HEK293 (cell line): ENCODE measurements at regions not wholly inside any gene's neighbourhood (a gene's known extent, or its start where the extent isn't known, plus 50 kb on each side); places are given as distances from the start of the nearest gene placed in this dataset.

Experiments
- CTCF ChIA-PET: fragments of 350-600 bp; formaldehyde crosslinking; extraction: SDS; loops from one replicate; lab custom pipeline; 2021; ENCODE audit warnings: antibody characterized with exemption; lab: Yijun Ruan, JAX
- POLR2A ChIA-PET: fragments of 300-600 bp; formaldehyde crosslinking; extraction: SDS; loops from one replicate; lab custom pipeline; 2020; ENCODE audit warnings: antibody characterized with exemption, inconsistent platforms; lab: Yijun Ruan, JAX
- H3K27ac ChIP-seq: fragments of 200-500 bp; sonication (Bioruptor generic); 2 replicates; pipeline ENCODE4 v1.5.1; 2014; ENCODE audit warnings: low read depth, low read length, control low read depth, inconsistent platforms; ENCODE audit errors: extremely low read depth
- H3K36me3 ChIP-seq, 2 experiments: fragments of 200-500 bp in 1 of 2; sonication (Bioruptor generic) in 1 of 2; 1 replicate in 1 of 2; 2 replicates in 1 of 2; pipeline ENCODE4 v1.5.1; 2014 to 2017; ENCODE audit warnings: inconsistent platforms in 2 of 2, low read length in 2 of 2; ENCODE audit not compliant: control insufficient read depth in 2 of 2, insufficient read depth in 1 of 2
- H3K4me1 ChIP-seq: fragments of 200-500 bp; sonication (Bioruptor generic); 2 replicates; pipeline ENCODE4 v1.5.1; 2014; ENCODE audit warnings: mild to moderate bottlenecking, low read length, inconsistent platforms; ENCODE audit not compliant: control insufficient read depth, insufficient read depth
- H3K4me3 ChIP-seq: 2 replicates; pipeline ENCODE4 v1.5.1; 2011; ENCODE audit warnings: low read depth, mild to moderate bottlenecking, control low read depth, low read length, moderate library complexity
- H3K9me3 ChIP-seq: fragments of 200-500 bp; sonication (Bioruptor generic); 2 replicates; pipeline ENCODE4 v1.5.1; 2014; ENCODE audit warnings: low read depth, low read length, inconsistent platforms; ENCODE audit not compliant: control insufficient read depth, insufficient read depth
- GLI4 ChIP-seq: fragments of 450-650 bp; formaldehyde crosslinking; IDR thresholded peaks from 2 replicates; pipeline ENCODE4 v1.5.1; 2016; ENCODE audit warnings: missing biosample characterization, missing genetic modification characterization
- GLIS1 ChIP-seq: fragments of 450-650 bp; formaldehyde crosslinking; IDR thresholded peaks from 2 replicates; pipeline ENCODE4 v1.5.1; 2016; ENCODE audit warnings: missing biosample characterization, missing genetic modification characterization
- HOXD13 ChIP-seq: sonication (generic); formaldehyde crosslinking; IDR thresholded peaks from 2 replicates; pipeline ENCODE4 v1.8.0; 2022; ENCODE audit warnings: missing genetic modification reagents, borderline replicate concordance
- SP3 ChIP-seq: fragments of 450-650 bp; formaldehyde crosslinking; IDR thresholded peaks from 2 replicates; pipeline ENCODE4 v1.5.1; 2016; ENCODE audit warnings: missing biosample characterization, missing genetic modification characterization
- SP7 ChIP-seq: fragments of 450-650 bp; formaldehyde crosslinking; IDR thresholded peaks from 2 replicates; pipeline ENCODE4 v1.5.1; 2016; ENCODE audit warnings: missing biosample characterization, missing genetic modification characterization
- YY2 ChIP-seq: fragments of 450-650 bp; formaldehyde crosslinking; IDR thresholded peaks from 2 replicates; pipeline ENCODE4 v1.5.1; 2016; ENCODE audit warnings: missing biosample characterization, missing genetic modification characterization
- ZNF10 ChIP-seq: fragments of 450-650 bp; formaldehyde crosslinking; IDR thresholded peaks from 2 replicates; pipeline ENCODE4 v1.5.1; 2017; ENCODE audit warnings: missing biosample characterization, missing genetic modification characterization
- ZNF121 ChIP-seq: fragments of 450-650 bp; formaldehyde crosslinking; IDR thresholded peaks from 2 replicates; pipeline ENCODE4 v1.5.1; 2016; ENCODE audit warnings: missing biosample characterization, missing genetic modification characterization
- ZNF138 ChIP-seq: fragments of 450-650 bp; formaldehyde crosslinking; IDR thresholded peaks from 2 replicates; pipeline ENCODE4 v1.5.1; 2016; ENCODE audit warnings: missing biosample characterization, missing genetic modification characterization, borderline replicate concordance
- ZNF19 ChIP-seq: fragments of 450-650 bp; formaldehyde crosslinking; IDR thresholded peaks from 2 replicates; pipeline ENCODE4; 2016; ENCODE audit warnings: missing biosample characterization, missing genetic modification characterization, low read depth
- ZNF266 ChIP-seq: fragments of 450-650 bp; formaldehyde crosslinking; IDR thresholded peaks from 2 replicates; pipeline ENCODE4 v1.5.1; 2016; ENCODE audit warnings: missing biosample characterization, missing genetic modification characterization, low read depth
- ZNF501 ChIP-seq: fragments of 450-650 bp; formaldehyde crosslinking; IDR thresholded peaks from 2 replicates; pipeline ENCODE4 v1.5.1; 2016; ENCODE audit warnings: missing biosample characterization, missing genetic modification characterization
- ZNF510 ChIP-seq: fragments of 450-650 bp; formaldehyde crosslinking; IDR thresholded peaks from 2 replicates; pipeline ENCODE4 v1.5.1; 2018; ENCODE audit warnings: mild to moderate bottlenecking, missing genetic modification characterization, missing biosample characterization; ENCODE audit not compliant: insufficient replicate concordance
- ZNF521 ChIP-seq: fragments of 450-650 bp; formaldehyde crosslinking; IDR thresholded peaks from 2 replicates; pipeline ENCODE4 v1.5.1; 2017; ENCODE audit warnings: missing biosample characterization, mild to moderate bottlenecking, missing genetic modification characterization
- ZNF561 ChIP-seq: fragments of 450-650 bp; IDR thresholded peaks from 2 replicates; pipeline ENCODE4 v1.5.1; 2018; ENCODE audit warnings: missing biosample characterization, missing genetic modification characterization, borderline replicate concordance
- ZNF600 ChIP-seq: fragments of 450-650 bp; formaldehyde crosslinking; IDR thresholded peaks from 2 replicates; pipeline ENCODE4 v1.5.1; 2016; ENCODE audit warnings: missing biosample characterization, missing genetic modification characterization
- ZNF623 ChIP-seq: fragments of 450-650 bp; formaldehyde crosslinking; IDR thresholded peaks from 2 replicates; pipeline ENCODE4 v1.5.1; 2016; ENCODE audit warnings: missing biosample characterization, missing genetic modification characterization
- ZNF776 ChIP-seq: fragments of 450-650 bp; formaldehyde crosslinking; IDR thresholded peaks from 2 replicates; pipeline ENCODE4 v1.5.0; 2017; ENCODE audit warnings: missing biosample characterization, missing genetic modification characterization, borderline replicate concordance
- ZNF837 ChIP-seq: fragments of 450-650 bp; formaldehyde crosslinking; IDR thresholded peaks from 2 replicates; pipeline ENCODE4 v1.5.1; 2016; ENCODE audit warnings: missing biosample characterization, missing genetic modification characterization
- TF ChIP-seq, protein P1 (sequence below): fragments of 450-650 bp; formaldehyde crosslinking; IDR thresholded peaks from 2 replicates; pipeline ENCODE4 v1.5.1; 2016; ENCODE audit warnings: missing biosample characterization, missing genetic modification characterization
- TF ChIP-seq, protein P2 (sequence below): fragments of 450-650 bp; formaldehyde crosslinking; conservative IDR thresholded peaks from 2 replicates; pipeline ENCODE4 v1.5.1; 2016; ENCODE audit warnings: low read depth, missing biosample characterization, missing genetic modification characterization
- TF ChIP-seq, protein P3 (sequence below): fragments of 450-650 bp; formaldehyde crosslinking; IDR thresholded peaks from 2 replicates; pipeline ENCODE4 v1.5.1; 2016; ENCODE audit warnings: missing biosample characterization, missing genetic modification characterization
- TF ChIP-seq, protein P4 (sequence below): fragments of 450-650 bp; IDR thresholded peaks from 2 replicates; pipeline ENCODE4 v1.5.1; 2018; ENCODE audit warnings: missing biosample characterization, missing genetic modification characterization

DNA sequence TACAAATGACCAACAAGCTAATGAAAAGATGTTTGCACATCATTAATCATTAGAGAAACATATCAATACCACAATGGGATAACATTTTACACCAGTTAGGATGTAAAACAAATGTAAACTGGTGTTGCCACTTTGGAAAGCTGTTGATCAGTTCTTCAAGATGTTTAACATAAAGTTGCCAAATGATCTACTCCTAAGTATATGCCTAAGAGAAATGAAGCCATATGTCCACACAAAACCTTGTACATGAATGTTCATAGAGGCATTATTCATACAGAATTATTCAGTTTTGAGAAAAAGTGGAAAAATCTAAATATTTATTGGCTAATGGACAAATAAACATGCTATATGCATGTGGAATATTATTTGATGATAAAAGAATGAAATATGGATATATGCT, 136.9 kb upstream of the KITLG start:
- H3K4me1 ChIP-seq, result no peaks in the 10 kb centered on the region
- ChIA-PET CTCF (interaction anchor here (0.6 to 0.8 kb wide), 2 partner anchors 276 to 1293 kb away, joined by 3 to 4 read pairs; no protein-coding TSS in a partner anchor), POLR2A (no interaction called here)
- no peaks in the 10 kb centered on the region for H3K9me3 ChIP-seq
- TF ChIP-seq GLI4 (tag by site-specific recombination), result no peak
- TF ChIP-seq SP3 (tag by site-specific recombination), result no peak
- TF ChIP-seq ZNF510, result no peak
- TF ChIP-seq, protein P1, sequence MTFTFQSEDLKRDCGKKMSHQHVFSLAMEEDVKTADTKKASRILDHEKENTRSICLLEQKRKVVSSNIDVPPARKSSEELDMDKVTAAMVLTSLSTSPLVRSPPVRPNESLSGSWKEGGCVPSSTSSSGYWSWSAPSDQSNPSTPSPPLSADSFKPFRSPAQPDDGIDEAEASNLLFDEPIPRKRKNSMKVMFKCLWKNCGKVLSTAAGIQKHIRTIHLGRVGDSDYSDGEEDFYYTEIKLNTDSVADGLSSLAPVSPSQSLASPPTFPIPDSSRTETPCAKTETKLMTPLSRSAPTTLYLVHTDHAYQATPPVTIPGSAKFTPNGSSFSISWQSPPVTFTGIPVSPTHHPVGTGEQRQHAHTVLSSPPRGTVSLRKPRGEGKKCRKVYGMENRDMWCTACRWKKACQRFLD (tag by site-specific recombination), result no peak
- TF ChIP-seq SP7, result no peak
- no peak for TF ChIP-seq ZNF623 (tag by site-specific recombination)
- TF ChIP-seq ZNF561 (tag by site-specific recombination), result no peak
- TF ChIP-seq ZNF266 (tag by site-specific recombination), result no peak
- TF ChIP-seq ZNF776, result no peak
- TF ChIP-seq ZNF501, result no peak
- TF ChIP-seq ZNF837, result no peak
- no peak for TF ChIP-seq GLIS1
- TF ChIP-seq, protein P2, sequence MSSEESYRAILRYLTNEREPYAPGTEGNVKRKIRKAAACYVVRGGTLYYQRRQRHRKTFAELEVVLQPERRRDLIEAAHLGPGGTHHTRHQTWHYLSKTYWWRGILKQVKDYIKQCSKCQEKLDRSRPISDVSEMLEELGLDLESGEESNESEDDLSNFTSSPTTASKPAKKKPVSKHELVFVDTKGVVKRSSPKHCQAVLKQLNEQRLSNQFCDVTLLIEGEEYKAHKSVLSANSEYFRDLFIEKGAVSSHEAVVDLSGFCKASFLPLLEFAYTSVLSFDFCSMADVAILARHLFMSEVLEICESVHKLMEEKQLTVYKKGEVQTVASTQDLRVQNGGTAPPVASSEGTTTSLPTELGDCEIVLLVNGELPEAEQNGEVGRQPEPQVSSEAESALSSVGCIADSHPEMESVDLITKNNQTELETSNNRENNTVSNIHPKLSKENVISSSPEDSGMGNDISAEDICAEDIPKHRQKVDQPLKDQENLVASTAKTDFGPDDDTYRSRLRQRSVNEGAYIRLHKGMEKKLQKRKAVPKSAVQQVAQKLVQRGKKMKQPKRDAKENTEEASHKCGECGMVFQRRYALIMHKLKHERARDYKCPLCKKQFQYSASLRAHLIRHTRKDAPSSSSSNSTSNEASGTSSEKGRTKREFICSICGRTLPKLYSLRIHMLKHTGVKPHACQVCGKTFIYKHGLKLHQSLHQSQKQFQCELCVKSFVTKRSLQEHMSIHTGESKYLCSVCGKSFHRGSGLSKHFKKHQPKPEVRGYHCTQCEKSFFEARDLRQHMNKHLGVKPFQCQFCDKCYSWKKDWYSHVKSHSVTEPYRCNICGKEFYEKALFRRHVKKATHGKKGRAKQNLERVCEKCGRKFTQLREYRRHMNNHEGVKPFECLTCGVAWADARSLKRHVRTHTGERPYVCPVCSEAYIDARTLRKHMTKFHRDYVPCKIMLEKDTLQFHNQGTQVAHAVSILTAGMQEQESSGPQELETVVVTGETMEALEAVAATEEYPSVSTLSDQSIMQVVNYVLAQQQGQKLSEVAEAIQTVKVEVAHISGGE (tag by site-specific recombination), result no peak
- TF ChIP-seq ZNF10, result no peak
- no peak for TF ChIP-seq ZNF521 (tag by site-specific recombination)
- TF ChIP-seq, protein P3, sequence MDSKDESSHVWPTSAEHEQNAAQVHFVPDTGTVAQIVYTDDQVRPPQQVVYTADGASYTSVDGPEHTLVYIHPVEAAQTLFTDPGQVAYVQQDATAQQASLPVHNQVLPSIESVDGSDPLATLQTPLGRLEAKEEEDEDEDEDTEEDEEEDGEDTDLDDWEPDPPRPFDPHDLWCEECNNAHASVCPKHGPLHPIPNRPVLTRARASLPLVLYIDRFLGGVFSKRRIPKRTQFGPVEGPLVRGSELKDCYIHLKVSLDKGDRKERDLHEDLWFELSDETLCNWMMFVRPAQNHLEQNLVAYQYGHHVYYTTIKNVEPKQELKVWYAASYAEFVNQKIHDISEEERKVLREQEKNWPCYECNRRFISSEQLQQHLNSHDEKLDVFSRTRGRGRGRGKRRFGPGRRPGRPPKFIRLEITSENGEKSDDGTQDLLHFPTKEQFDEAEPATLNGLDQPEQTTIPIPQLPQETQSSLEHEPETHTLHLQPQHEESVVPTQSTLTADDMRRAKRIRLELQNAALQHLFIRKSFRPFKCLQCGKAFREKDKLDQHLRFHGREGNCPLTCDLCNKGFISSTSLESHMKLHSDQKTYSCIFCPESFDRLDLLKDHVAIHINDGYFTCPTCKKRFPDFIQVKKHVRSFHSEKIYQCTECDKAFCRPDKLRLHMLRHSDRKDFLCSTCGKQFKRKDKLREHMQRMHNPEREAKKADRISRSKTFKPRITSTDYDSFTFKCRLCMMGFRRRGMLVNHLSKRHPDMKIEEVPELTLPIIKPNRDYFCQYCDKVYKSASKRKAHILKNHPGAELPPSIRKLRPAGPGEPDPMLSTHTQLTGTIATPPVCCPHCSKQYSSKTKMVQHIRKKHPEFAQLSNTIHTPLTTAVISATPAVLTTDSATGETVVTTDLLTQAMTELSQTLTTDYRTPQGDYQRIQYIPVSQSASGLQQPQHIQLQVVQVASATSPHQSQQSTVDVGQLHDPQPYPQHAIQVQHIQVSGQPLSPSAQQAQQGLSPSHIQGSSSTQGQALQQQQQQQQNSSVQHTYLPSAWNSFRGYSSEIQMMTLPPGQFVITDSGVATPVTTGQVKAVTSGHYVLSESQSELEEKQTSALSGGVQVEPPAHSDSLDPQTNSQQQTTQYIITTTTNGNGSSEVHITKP, result no peak
- no peak for TF ChIP-seq ZNF19 (tag by site-specific recombination)
- no peak for TF ChIP-seq YY2 (tag by site-specific recombination)
- no peak overlapping the region for H3K4me3 ChIP-seq
- no peak overlapping the region for H3K27ac ChIP-seq
- no peaks in the 10 kb centered on the region; a peak in 1 of 3 replicates for H3K36me3 ChIP-seq

DNA sequence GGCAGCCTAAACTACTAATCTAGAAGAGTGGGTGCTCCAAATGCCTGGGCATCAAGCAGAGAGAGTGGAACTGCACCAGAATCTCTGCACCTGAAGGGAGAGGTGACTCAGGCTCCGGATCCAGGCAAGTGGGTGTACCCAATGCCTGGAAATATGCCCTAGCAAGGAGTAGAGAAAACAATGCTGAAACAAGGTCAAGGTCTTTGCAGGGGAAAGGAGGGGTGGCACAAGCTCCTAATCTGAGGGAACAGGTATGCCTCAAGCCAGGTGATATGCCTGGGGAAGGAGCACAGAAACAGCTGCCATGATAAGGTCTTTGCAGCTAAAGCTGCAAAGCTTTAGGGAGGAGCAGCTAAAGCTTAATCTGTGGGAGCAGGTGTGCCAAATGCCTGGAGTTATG, 136.0 kb upstream of the KITLG start:
- Histone ChIP-seq H3K4me1 (no peaks in the 10 kb centered on the region), H3K27ac (no peak overlapping the region), H3K9me3 (no peaks in the 10 kb centered on the region), H3K4me3 (no peak overlapping the region), H3K36me3 (no peaks in the 10 kb centered on the region; a peak in 1 of 3 replicates)
- ChIA-PET CTCF (no interaction called here), POLR2A (no interaction called here)
- no peak for TF ChIP-seq HOXD13 (CRISPR knock-in tag)
- TF ChIP-seq, protein P4, sequence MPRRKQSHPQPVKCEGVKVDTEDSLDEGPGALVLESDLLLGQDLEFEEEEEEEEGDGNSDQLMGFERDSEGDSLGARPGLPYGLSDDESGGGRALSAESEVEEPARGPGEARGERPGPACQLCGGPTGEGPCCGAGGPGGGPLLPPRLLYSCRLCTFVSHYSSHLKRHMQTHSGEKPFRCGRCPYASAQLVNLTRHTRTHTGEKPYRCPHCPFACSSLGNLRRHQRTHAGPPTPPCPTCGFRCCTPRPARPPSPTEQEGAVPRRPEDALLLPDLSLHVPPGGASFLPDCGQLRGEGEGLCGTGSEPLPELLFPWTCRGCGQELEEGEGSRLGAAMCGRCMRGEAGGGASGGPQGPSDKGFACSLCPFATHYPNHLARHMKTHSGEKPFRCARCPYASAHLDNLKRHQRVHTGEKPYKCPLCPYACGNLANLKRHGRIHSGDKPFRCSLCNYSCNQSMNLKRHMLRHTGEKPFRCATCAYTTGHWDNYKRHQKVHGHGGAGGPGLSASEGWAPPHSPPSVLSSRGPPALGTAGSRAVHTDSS (tag by site-specific recombination), result no peak
- no peak for TF ChIP-seq ZNF138 (tag by site-specific recombination)
- no peak for TF ChIP-seq ZNF600 (tag by site-specific recombination)
- TF ChIP-seq ZNF121 (tag by site-specific recombination), result no peak
